T follicular helper cell (primary cell): ENCODE measurements at regions not wholly inside any gene's neighbourhood (a gene's known extent, or its start where the extent isn't known, plus 50 kb on each side); places are given as distances from the start of the nearest gene placed in this dataset.
"Not testable (repeated sequence)": the region's sequence is repeated elsewhere in the genome, so short reads cannot be mapped to it uniquely, and the experiment has no call there.

ENCODE experiments used
- DNase-seq: peaks from one replicate; pipeline ENCODE4 v3.0.0-alpha.2; 2020; ENCODE audit warnings: low read depth

DNA sequence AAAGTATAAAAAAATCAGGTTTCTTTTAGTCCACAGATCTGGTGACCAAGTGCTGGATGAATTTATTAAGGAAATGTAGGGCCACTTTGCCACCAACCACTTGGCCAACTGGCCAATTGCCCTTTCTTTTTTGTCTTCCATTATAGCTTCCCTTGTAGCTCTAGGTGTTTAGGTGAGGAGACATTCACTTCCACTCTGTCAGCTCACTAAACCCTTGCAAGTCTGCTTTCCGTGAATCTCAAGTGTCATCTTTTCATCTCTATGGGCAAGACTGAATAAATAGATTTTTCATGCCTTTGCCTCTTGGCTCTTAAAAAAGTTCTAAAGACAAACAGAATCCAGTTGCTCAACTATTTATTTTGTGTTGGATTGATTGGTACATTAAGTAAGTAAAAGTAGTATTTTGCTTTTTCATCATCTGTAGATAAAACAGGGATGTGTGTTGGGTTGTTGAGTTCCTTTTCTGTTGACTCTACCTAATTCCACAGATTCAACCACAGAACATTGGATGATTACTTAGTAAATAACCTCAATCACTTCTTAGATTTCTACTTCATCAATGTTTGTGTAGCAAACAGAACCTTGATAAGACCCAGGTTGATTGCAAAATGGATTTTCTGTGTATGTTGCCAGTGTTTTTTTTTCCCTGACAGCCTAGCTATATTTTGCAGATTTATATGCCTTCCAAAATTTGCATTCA, 68.1 kb upstream of the GRXCR1 start:
- DNase-seq = no peak

DNA sequence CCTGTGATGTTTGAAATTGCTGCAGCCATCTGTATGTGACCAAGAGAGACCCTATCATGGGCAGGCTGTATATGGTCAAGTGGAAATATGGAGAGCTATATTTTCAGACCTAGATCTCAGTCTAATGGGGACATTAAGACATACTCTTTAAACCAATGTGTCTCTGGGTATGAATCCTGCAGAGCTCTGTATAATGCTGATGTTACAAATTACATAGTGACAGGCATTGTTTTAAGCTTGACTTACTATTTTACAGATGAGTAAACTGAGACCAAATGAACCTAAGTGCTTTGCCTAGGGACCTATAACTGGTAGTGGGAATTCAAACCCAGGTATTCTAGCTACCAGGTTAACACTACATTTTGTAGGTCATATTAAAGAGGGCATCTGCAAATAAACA, 71.3 kb upstream of the GRXCR1 start:
- no peak for DNase-seq

DNA sequence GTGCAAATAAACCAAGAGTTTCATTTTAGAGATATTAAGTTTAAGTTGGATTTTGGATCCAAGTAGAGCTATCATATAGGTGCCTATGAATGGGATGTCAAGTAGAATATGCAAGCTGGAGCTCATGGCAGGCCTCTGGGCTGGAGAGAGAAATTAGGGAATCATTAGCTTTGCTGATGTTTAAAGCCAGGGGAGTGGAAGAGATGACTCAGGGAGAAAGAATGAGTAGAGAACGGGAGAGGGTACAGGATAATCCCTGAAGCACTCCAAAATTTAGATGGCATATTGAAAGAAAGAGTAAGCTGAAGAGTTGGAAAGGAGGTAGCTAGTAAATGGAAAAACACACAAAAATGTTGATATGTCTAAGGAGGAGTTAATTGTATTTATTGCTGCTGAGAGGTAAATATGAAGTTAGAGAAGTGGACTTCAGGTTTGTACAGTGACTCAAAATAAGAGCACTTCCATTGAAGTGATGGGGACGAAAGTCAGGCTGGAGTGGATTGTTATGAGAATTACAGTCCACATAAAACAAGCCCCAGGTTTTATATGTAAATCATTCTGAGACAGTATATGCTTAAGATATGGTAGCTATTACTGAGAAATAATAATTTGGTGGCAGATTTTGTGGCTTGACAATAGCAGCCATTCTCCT, 72.5 kb upstream of the GRXCR1 start:
- no peak for DNase-seq

DNA sequence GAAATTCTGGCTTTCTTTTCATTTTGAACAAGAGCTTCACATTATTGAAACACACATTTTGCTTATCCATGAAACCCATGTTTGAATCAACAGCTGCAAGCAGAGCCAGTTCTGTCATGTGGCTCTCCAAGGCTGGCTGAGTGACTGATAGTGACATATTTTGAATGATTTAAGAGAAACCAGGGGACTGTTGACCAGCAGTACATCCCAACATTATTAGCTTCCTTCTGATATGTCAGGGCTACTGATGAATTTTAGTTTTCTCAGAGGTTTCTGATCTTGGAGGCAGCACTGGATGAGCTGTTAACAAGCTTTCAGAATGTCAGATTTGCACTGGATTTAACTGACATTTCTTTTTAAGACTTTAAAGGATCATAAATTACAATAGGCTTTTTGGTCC, 74.6 kb upstream of the GRXCR1 start:
- DNase-seq = no peak

DNA sequence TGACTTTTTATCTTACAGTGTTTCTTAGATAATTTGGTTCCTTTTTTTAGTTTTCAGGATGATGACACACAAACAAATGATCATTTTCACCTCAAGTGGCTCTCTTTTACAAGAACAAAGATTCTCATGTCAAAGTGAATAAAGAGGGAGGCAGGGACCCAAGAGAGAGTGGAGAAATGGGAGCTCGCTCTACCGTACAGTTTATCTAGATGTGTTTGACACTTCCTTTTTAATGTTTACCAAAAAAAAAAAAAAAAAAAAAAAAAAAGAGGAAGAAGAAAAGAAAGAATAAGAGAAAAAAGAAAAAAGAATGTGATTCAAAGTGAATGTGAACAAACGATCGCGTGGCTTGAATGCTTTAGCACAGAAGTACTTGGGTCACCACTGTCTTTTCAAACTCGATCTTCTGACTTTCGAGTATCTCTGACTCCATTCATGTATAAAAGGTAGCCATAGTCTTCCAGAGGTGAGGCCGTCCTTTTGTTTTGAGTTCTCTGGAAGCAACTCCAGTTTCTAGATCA, 75.6 kb upstream of the GRXCR1 start:
- no peak for DNase-seq

DNA sequence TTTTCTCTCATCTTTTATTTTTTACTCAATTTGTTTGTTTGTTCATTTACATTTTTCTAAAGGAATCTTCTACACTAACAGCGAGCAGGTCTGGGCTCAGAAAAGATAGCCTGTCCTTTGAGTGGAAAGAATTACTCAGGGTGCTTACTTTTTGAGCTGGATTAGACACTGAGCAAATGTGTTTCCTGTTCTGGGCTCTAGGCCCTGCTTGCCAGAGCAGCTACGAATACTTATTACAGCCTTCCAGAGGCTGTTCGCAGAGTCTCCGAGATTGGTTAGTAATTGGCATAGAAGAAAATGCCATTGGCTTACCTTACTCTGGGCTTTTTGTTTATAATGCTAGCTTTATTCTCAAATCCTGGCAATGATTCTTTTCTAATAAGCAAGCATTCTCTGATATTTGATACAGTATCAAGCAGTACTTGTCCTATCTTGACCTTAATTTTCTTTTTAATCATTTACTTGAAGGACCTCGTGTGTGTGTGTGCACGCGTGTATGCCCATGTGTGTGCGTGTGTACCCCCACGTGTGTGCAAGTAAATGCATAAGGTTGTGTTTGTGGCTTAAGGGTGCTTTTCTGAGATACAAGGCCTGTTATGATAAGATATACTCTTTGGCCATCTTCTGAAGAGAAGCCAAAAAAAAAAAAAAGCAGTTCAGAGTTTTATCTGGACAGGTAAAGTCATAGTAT, 76.2 kb upstream of the GRXCR1 start:
- no peak for DNase-seq

DNA sequence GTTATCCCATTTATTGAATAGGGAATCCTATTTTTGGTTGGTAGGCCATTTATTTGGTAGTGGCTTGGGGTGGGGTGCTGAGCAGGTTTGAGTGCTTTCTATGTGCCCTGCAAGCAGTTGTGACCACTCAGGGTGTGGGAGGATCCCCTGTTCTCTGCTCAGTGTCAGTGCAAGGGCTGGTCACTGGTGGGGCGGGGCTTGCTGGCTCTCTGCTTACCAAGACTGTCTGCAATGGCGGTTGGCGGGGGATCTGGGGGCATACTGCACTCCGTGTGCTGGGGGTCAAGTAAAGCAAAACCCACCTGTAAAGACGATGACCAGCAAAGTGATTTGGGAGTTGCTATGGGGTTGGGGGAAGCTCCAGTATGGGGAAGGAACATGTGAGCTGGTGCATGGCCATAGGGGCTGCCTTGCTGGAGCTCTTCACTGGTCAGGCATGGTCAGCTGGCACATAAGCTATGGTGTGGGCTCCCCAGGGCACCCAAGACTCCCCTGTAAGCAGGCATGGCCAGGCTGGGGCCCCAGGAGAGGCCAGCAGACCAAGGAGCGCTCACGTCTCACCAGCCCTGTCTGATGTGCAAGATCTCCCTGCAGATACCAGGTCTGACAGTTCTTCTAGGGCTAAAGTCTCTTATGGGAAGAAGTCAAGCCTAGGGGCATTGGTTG, 83.0 kb upstream of the GRXCR1 start:
- DNase-seq = no peak

DNA sequence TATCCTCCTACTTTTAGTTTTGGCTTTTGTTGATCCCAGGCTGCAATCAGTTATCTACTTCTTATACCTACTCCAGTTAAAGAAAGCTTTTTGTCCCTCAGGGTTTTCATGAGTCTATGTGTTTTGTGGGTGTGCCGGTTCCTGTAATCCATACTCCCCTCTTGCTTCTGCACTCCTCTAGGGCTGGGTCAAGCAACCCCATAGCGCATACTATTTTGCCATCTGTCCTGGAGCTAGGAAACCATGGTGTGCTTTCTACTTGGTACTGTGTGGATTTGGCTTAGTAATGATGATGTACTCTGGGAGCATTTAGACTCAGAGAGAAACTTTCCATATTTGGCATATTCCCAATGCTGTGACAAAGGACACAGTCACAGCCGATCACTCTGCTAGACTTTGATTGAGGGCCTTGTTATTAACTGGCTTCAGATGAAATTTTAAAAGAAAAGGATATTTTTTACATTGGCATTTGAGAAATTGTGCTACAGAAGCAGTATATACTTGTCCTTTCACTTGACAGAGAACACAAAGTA, 86.1 kb upstream of the GRXCR1 start:
- no peak for DNase-seq

DNA sequence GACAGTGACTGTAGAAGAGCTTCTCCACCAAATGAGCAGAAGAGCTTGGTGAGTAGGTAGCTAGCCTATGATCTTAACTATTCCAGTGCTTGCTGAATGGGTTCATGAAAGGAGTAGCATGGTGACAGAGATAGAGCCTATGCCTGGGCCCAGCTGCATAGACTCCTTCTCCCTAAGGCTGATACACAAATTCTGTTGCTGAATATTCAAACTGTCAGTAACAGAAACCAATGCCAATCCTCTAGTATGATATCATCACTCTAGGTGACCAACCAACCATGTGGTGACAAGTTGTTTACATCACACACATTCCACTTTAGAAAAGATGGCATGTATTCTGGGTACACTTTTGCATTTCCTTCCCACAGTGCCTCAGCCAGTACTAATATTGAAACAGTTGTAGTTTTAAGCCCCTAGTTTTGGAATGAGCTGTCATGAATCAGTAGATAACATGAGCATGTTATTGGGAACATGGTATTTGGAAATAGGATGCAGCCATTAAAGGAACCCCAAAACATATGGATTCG, 103.4 kb upstream of the GRXCR1 start:
- no peak for DNase-seq

DNA sequence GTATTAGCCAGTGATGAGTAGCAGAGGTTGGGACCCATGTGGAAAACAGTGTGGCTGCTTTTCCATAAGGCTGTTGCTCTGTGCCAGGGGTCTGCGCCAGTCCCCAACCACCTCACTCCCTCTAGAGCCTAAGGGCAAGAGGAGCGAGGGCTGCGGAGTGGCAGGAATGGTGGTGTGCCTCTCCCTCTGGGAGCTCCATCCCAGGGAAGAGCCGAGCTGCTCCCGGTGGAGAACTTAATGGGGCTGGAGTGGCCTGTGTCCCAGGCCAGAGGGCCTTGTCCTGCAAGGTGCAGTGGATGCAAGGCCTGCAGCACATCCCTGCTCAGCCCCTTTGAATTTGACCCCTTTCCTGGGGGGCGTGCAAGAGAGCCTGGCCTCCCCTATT, 105.4 kb upstream of the GRXCR1 start:
- DNase-seq = no peak

DNA sequence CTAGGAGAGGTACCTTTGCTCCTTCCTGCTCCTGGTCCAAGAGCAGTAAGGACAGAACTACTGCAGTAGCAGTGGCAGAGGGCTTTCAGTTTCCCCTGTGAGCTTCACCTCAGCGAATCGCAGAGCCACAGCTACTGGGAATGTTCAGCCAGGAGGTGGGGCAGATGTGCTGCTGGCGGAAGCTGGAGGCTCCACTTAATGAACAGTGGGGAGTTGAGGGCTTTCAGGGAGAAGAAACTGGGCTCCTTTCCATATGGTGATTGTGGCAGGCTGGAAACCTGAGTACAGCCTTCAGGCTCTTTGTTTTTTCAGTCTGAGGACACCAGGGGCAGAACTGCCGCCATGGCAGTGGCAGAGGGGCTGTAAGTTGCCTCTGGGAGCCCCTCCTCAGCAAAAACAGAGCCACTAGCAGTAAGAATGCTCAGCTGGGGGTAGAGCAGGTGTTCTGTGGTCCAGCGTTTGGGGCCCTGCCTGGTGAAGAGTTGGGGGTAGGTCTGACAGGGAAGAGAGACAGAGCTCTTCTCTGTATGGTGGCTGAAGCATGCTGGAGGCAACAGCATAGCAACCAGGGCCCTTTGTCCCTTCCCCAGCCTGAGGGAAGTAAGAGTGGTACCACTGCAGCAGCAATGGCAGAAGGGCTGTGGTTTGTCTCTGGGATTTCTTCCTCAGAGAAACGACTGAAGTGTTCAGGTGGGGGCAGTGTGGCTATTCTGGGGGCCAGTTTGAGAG, 106.0 kb upstream of the GRXCR1 start:
- DNase-seq = no peak

DNA sequence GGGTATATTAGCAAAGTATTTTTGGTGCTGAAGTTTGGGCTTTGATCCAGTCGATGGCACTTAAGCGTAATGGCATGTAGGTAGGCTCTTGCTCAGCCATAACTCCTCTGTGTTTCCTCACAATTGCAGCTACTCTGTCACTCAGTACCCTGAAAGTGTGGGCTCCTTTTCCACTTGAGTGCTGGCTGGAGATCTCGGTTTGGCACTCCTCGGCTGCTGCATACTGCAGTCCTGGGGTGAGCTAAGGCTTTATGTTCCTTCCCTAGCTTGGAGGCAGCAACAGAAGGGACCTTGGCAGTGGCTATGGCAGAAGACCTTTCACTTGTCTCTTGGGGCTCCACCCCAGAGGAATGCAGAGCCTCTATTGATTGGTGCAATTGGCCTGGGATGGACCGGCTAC, 106.7 kb upstream of the GRXCR1 start:
- no peak for DNase-seq

DNA sequence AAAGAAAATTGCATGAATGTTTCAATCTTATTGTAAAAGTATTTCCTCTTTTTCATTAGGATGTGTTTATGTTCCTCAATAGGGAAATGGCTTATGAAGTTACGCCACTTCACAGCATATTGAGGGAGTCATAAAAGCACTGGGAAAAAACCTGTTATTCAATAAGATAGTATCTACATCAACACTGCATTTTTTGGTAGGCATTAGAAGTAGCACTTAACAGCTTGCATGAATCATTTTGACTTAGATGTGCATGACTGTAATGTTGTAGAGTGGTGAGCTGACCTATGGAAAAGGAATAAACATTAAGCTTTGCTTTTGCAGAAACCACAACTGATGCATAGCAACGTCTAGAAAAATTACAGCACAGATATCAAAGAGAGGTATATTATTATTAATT, 111.2 kb upstream of the GRXCR1 start:
- no peak for DNase-seq

DNA sequence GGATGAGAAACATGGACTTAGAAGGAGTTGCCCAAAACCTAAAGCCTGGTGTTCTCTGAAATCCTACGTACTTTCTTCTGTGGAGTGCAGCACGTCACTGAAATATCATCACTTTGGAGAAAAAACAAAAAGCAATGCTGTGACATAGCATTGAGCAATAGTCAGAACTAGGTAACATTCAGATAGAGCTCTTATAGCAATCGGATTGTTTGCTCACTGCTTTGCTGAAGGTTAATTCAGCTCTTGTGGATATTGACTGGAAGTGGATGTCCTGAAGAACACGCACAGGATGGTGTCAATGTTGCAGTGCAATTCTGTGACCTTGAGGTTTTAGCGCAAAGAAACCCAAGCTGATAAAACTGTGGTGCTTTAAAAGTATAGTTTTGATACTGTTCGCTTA, 114.2 kb upstream of the GRXCR1 start:
- no peak for DNase-seq

DNA sequence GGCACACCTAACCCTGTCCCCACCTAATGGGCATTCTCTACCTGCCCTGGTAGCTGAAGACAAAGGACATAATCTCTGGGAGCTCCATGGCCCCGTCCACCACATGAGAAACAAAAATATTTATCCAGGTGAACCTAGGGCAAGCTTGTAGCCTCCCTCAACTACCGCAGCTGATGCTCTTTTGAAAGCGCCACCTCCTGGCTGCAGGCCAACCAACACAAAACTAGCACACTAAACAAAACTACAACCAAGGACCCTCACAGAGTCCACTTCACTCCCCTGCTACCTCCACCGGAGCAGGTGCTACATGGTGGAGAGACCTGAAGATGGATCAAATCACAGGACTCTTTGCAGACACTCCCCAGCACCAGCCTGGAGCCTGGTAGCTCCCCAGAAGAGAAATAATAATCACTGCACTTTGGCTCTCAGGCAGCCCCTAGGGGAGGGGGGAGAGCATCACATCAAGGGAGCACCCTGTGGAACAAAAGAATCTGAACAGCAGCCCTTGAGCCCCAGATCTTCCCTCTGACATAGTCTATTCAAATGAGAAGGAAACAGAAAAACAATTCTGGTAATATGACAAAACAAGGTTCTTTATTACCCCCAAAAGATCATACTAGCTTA, 111.3 kb upstream of the ATP8A1 start:
- DNase-seq = no peak

DNA sequence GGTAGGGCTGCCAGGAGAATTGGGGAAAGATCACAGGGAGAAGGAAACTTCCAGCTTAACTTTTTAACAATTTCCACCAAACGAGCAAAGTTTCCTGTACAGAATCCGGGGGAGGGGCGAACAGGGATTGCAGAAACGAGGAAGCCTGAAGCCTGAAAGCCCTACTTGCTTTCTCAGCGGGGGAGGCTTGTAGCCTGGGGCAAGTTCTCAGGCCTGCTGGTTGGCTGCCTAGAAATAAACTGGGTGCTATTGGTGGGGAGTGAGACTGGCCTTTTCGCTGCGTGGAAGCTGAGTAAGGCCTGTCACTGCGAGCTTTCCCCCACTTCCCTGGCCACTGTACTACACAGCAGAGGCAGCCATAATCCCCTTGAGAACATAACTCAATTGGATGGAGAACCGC, 110.8 kb upstream of the ATP8A1 start:
- no peak for DNase-seq

DNA sequence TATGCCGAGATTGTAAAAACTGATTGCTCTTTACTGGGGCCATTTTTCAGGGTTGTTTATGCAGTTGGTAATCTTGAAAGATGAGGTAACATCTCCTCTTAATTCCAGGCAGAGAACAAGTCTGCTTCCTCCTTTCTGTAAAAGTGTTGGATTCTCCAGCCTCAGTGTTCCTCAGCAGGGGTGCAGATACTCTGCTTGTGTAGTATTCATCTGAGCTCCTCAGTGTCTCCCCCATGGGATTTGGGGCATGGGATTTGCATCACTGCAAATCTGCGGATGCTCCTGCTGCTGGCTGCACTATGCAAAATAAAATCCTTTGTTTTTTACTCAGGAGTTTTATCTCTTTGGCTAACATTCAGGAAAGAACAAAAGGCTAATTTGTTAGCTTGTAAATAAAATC, 104.9 kb upstream of the ATP8A1 start:
- DNase-seq = no peak

DNA sequence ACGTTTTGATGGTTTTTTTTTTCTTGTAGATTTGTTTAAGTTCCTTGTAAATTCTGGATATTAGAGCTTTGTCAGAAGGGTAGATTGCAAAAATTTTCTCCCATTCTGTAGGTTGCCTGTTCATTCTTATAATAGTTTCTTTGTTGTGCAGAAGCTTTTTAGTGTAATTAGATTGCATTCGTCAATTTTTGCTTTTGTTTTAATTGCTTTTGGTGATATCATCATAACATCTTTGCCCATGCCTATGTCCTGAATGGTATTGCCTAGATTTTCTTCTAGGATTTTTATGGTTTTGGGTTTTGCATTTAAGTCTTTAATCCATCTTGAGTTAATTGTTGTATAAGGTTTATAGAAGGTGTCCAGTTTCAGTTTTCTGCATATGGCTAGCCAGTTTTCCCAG, 98.1 kb upstream of the ATP8A1 start:
- not testable (repeated sequence) for DNase-seq

DNA sequence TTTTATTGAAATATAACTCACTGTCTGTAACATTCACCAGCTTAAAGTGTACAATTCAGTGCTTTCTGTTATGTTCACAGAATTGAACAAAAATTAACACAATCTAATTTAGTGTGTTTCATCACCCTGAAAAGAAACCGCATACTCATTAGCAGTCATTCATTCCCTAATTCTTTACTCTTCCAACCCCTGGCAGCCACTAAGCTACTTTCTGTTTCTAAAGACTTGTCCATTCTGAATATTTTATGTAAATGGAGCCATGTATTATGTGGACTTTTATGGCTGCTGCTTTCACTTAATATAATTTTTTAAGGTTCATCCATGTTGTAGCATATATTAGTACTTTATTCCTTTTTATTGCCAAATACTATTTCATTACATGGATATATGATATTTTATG, 94.7 kb upstream of the ATP8A1 start:
- DNase-seq = no peak

DNA sequence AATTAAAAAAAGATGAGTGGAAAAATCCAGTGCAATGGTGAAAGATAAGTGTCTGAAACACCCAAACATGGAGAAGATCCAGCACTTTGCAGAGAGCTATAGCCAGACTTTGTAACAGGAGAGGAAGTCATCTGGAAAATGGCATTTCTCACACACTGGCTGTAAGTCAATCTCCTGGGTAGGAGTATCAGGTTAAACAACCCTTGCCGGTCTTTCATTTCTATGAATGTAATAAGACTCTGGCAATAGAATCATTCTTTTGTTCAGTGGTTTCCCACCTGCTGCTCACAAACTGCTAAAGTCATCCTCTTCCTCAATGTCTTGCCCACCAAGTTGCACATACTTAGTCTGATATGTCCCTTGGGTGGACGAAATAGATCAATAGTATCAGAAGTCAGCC, 94.0 kb upstream of the ATP8A1 start:
- no peak for DNase-seq

DNA sequence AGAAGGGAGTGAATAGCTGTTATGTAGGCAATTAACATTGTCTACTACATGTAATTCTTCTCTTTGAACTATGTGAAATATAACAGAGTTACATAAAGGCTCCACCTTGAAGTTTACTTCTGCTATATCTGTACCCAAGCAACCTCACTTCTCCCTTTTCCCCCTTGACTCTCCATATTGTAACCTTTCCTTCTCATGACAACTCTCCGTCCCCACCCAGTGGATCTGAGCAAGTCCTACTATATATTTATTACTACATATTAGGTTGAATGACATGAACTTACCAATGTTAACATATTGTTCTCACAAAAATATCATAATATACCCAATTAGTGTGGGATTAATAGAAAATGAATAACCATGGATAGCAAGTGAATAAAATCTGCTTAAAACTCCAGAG, 93.2 kb upstream of the ATP8A1 start:
- DNase-seq = peak; percentile 17
